ENCODE measurements at regions not wholly inside any gene's neighbourhood (a gene's known extent, or its start where the extent isn't known, plus 50 kb on each side); places are given as distances from the start of the nearest gene placed in this dataset.

- no peak for DNase-seq (ENCODE audit: low read depth in 6 of 9, low spot score in 9 of 9)
- no peaks in the 10 kb centered on the region for H3K4me1 ChIP-seq (ENCODE audit: control insufficient read depth in 2 of 2, insufficient read depth in 2 of 2, low read length in 2 of 2)
- no peak overlapping the region for H3K27ac ChIP-seq (ENCODE audit: low read depth in 1 of 2, low read length in 1 of 2)
- H3K36me3 ChIP-seq (ENCODE audit: control insufficient read depth in 2 of 2, insufficient read depth in 2 of 2, low read length in 1 of 2), result no peaks in the 10 kb centered on the region
- no peaks in the 10 kb centered on the region for H3K27me3 ChIP-seq (ENCODE audit: control insufficient read depth in 2 of 2, insufficient read depth in 1 of 2, low read length in 1 of 2)
- no peaks in the 10 kb centered on the region for H3K9me3 ChIP-seq (ENCODE audit: control insufficient read depth in 2 of 2, insufficient read depth in 1 of 2, low read length in 1 of 2)
- no peak overlapping the region for H3K4me3 ChIP-seq (ENCODE audit: low read length in 2 of 2)
Observed at GRCh38 chrX:43504394-43504793, 151.7 kb upstream of the MAOA start.

- no peak overlapping the region for H3K4me3 ChIP-seq (ENCODE audit: low read length in 2 of 2)
- H3K4me1 ChIP-seq (ENCODE audit: control insufficient read depth in 2 of 2, insufficient read depth in 2 of 2, low read length in 2 of 2), result no peaks in the 10 kb centered on the region
- DNase-seq (ENCODE audit: low read depth in 6 of 9, low spot score in 9 of 9), result no peak
- WGBS, result 90% methylated on average over 3 of the region's 3 CpGs
- H3K9me3 ChIP-seq (ENCODE audit: control insufficient read depth in 2 of 2, insufficient read depth in 1 of 2, low read length in 1 of 2), result no peaks in the 10 kb centered on the region
- no peaks in the 10 kb centered on the region for H3K36me3 ChIP-seq (ENCODE audit: control insufficient read depth in 2 of 2, insufficient read depth in 2 of 2, low read length in 1 of 2)
- no peaks in the 10 kb centered on the region for H3K27me3 ChIP-seq (ENCODE audit: control insufficient read depth in 2 of 2, insufficient read depth in 1 of 2, low read length in 1 of 2)
- no peak overlapping the region for H3K27ac ChIP-seq (ENCODE audit: low read depth in 1 of 2, low read length in 1 of 2)
Observed at GRCh38 chrX:43505769-43506168, 150.3 kb upstream of the MAOA start.

- Histone ChIP-seq H3K36me3 (ENCODE audit: control insufficient read depth in 2 of 2, insufficient read depth in 2 of 2, low read length in 1 of 2) (no peaks in the 10 kb centered on the region), H3K4me1 (ENCODE audit: control insufficient read depth in 2 of 2, insufficient read depth in 2 of 2, low read length in 2 of 2) (no peaks in the 10 kb centered on the region), H3K9me3 (ENCODE audit: control insufficient read depth in 2 of 2, insufficient read depth in 1 of 2, low read length in 1 of 2) (no peaks in the 10 kb centered on the region), H3K27ac (ENCODE audit: low read depth in 1 of 2, low read length in 1 of 2) (no peak overlapping the region), H3K4me3 (ENCODE audit: low read length in 2 of 2) (no peak overlapping the region), H3K27me3 (ENCODE audit: control insufficient read depth in 2 of 2, insufficient read depth in 1 of 2, low read length in 1 of 2) (no peaks in the 10 kb centered on the region)
- no peak for DNase-seq (ENCODE audit: low read depth in 6 of 9, low spot score in 9 of 9)
Observed at GRCh38 chrX:43508694-43509093, 147.4 kb upstream of the MAOA start.

- Histone ChIP-seq H3K9me3 (ENCODE audit: control insufficient read depth in 2 of 2, insufficient read depth in 1 of 2, low read length in 1 of 2) (no peaks in the 10 kb centered on the region), H3K27ac (ENCODE audit: low read depth in 1 of 2, low read length in 1 of 2) (no peak overlapping the region), H3K4me1 (ENCODE audit: control insufficient read depth in 2 of 2, insufficient read depth in 2 of 2, low read length in 2 of 2) (no peaks in the 10 kb centered on the region), H3K27me3 (ENCODE audit: control insufficient read depth in 2 of 2, insufficient read depth in 1 of 2, low read length in 1 of 2) (no peaks in the 10 kb centered on the region), H3K36me3 (ENCODE audit: control insufficient read depth in 2 of 2, insufficient read depth in 2 of 2, low read length in 1 of 2) (no peaks in the 10 kb centered on the region), H3K4me3 (ENCODE audit: low read length in 2 of 2) (no peak overlapping the region)
- 100% methylated on average over 1 of the region's 1 CpG for WGBS
- DNase-seq (ENCODE audit: low read depth in 6 of 9, low spot score in 9 of 9), result no peak
Observed at GRCh38 chrX:43510209-43510608, 145.9 kb upstream of the MAOA start.

GRCh38 chrX:43513085-43513484 is 143.0 kb upstream of the MAOA start:
- Histone ChIP-seq H3K27ac (ENCODE audit: low read depth in 1 of 2, low read length in 1 of 2) (no peak overlapping the region), H3K36me3 (ENCODE audit: control insufficient read depth in 2 of 2, insufficient read depth in 2 of 2, low read length in 1 of 2) (no peaks in the 10 kb centered on the region), H3K27me3 (ENCODE audit: control insufficient read depth in 2 of 2, insufficient read depth in 1 of 2, low read length in 1 of 2) (no peaks in the 10 kb centered on the region), H3K4me1 (ENCODE audit: control insufficient read depth in 2 of 2, insufficient read depth in 2 of 2, low read length in 2 of 2) (no peaks in the 10 kb centered on the region), H3K4me3 (ENCODE audit: low read length in 2 of 2) (no peak overlapping the region), H3K9me3 (ENCODE audit: control insufficient read depth in 2 of 2, insufficient read depth in 1 of 2, low read length in 1 of 2) (no peaks in the 10 kb centered on the region)
- DNase-seq (ENCODE audit: low read depth in 6 of 9, low spot score in 9 of 9), result no peak
- WGBS, result 96% methylated on average over 3 of the region's 3 CpGs

GRCh38 chrX:43514820-43515219 is 141.3 kb upstream of the MAOA start:
- no peak overlapping the region for H3K27ac ChIP-seq (ENCODE audit: low read depth in 1 of 2, low read length in 1 of 2)
- DNase-seq (ENCODE audit: low read depth in 6 of 9, low spot score in 9 of 9), result no peak
- no peaks in the 10 kb centered on the region for H3K36me3 ChIP-seq (ENCODE audit: control insufficient read depth in 2 of 2, insufficient read depth in 2 of 2, low read length in 1 of 2)
- 98% methylated on average over 1 of the region's 1 CpG for WGBS
- H3K27me3 ChIP-seq (ENCODE audit: control insufficient read depth in 2 of 2, insufficient read depth in 1 of 2, low read length in 1 of 2), result no peaks in the 10 kb centered on the region
- no peaks in the 10 kb centered on the region for H3K4me1 ChIP-seq (ENCODE audit: control insufficient read depth in 2 of 2, insufficient read depth in 2 of 2, low read length in 2 of 2)
- H3K4me3 ChIP-seq (ENCODE audit: low read length in 2 of 2), result no peak overlapping the region
- no peaks in the 10 kb centered on the region for H3K9me3 ChIP-seq (ENCODE audit: control insufficient read depth in 2 of 2, insufficient read depth in 1 of 2, low read length in 1 of 2)

- H3K36me3 ChIP-seq (ENCODE audit: control insufficient read depth in 2 of 2, insufficient read depth in 2 of 2, low read length in 1 of 2), result no peaks in the 10 kb centered on the region
- no peaks in the 10 kb centered on the region for H3K27me3 ChIP-seq (ENCODE audit: control insufficient read depth in 2 of 2, insufficient read depth in 1 of 2, low read length in 1 of 2)
- WGBS, result 96% methylated on average over 3 of the region's 3 CpGs
- no peak for DNase-seq (ENCODE audit: low read depth in 6 of 9, low spot score in 9 of 9)
- H3K27ac ChIP-seq (ENCODE audit: low read depth in 1 of 2, low read length in 1 of 2), result no peak overlapping the region
- H3K4me1 ChIP-seq (ENCODE audit: control insufficient read depth in 2 of 2, insufficient read depth in 2 of 2, low read length in 2 of 2), result no peaks in the 10 kb centered on the region
- H3K9me3 ChIP-seq (ENCODE audit: control insufficient read depth in 2 of 2, insufficient read depth in 1 of 2, low read length in 1 of 2), result no peaks in the 10 kb centered on the region
- no peak overlapping the region for H3K4me3 ChIP-seq (ENCODE audit: low read length in 2 of 2)
Observed at GRCh38 chrX:43522582-43522981, 133.5 kb upstream of the MAOA start.

- 87% methylated on average over 5 of the region's 5 CpGs for WGBS
- H3K9me3 ChIP-seq (ENCODE audit: control insufficient read depth in 2 of 2, insufficient read depth in 1 of 2, low read length in 1 of 2), result no peaks in the 10 kb centered on the region
Observed at GRCh38 chrX:43525901-43526610, 130.0 kb upstream of the MAOA start.

GRCh38 chrX:43526878-43527277 is 129.2 kb upstream of the MAOA start:
- Histone ChIP-seq H3K27ac (ENCODE audit: low read depth in 1 of 2, low read length in 1 of 2) (no peak overlapping the region), H3K9me3 (ENCODE audit: control insufficient read depth in 2 of 2, insufficient read depth in 1 of 2, low read length in 1 of 2) (no peaks in the 10 kb centered on the region), H3K4me3 (ENCODE audit: low read length in 2 of 2) (no peak overlapping the region), H3K36me3 (ENCODE audit: control insufficient read depth in 2 of 2, insufficient read depth in 2 of 2, low read length in 1 of 2) (no peaks in the 10 kb centered on the region), H3K4me1 (ENCODE audit: control insufficient read depth in 2 of 2, insufficient read depth in 2 of 2, low read length in 2 of 2) (no peaks in the 10 kb centered on the region), H3K27me3 (ENCODE audit: control insufficient read depth in 2 of 2, insufficient read depth in 1 of 2, low read length in 1 of 2) (no peaks in the 10 kb centered on the region)
- no peak for DNase-seq (ENCODE audit: low read depth in 6 of 9, low spot score in 9 of 9)
- 92% methylated on average over 2 of the region's 2 CpGs for WGBS

More at GRCh38 chrX:43525901-43526610, 130.0 kb upstream of the MAOA start:
- Histone ChIP-seq H3K27me3 (ENCODE audit: control insufficient read depth in 2 of 2, insufficient read depth in 1 of 2, low read length in 1 of 2) (no peaks in the 10 kb centered on the region), H3K36me3 (ENCODE audit: control insufficient read depth in 2 of 2, insufficient read depth in 2 of 2, low read length in 1 of 2) (no peaks in the 10 kb centered on the region), H3K4me3 (ENCODE audit: low read length in 2 of 2) (no peak overlapping the region), H3K27ac (ENCODE audit: low read depth in 1 of 2, low read length in 1 of 2) (no peak overlapping the region), H3K4me1 (ENCODE audit: control insufficient read depth in 2 of 2, insufficient read depth in 2 of 2, low read length in 2 of 2) (no peaks in the 10 kb centered on the region)
- DNase-seq (ENCODE audit: low read depth in 6 of 9, low spot score in 9 of 9), result no peak

GRCh38 chrX:43527801-43528200 is 128.3 kb upstream of the MAOA start:
- Histone ChIP-seq H3K4me1 (ENCODE audit: control insufficient read depth in 2 of 2, insufficient read depth in 2 of 2, low read length in 2 of 2) (no peaks in the 10 kb centered on the region), H3K27me3 (ENCODE audit: control insufficient read depth in 2 of 2, insufficient read depth in 1 of 2, low read length in 1 of 2) (no peaks in the 10 kb centered on the region), H3K36me3 (ENCODE audit: control insufficient read depth in 2 of 2, insufficient read depth in 2 of 2, low read length in 1 of 2) (no peaks in the 10 kb centered on the region), H3K9me3 (ENCODE audit: control insufficient read depth in 2 of 2, insufficient read depth in 1 of 2, low read length in 1 of 2) (no peaks in the 10 kb centered on the region), H3K4me3 (ENCODE audit: low read length in 2 of 2) (no peak overlapping the region), H3K27ac (ENCODE audit: low read depth in 1 of 2, low read length in 1 of 2) (no peak overlapping the region)
- DNase-seq (ENCODE audit: low read depth in 6 of 9, low spot score in 9 of 9), result no peak
- WGBS, result 90% methylated on average over 3 of the region's 3 CpGs
